GM18867 (cell line): ENCODE measurements at regions not wholly inside any gene's neighbourhood (a gene's known extent, or its start where the extent isn't known, plus 50 kb on each side); places are given as distances from the start of the nearest gene placed in this dataset.

Experiments
- ATAC-seq: cut with Tn5 transposase; IDR thresholded peaks from one replicate; pipeline ENCODE4 v1.9.1; 2021; ENCODE audit warnings: mild to moderate bottlenecking, moderate library complexity; ENCODE audit not compliant: unreplicated experiment

DNA sequence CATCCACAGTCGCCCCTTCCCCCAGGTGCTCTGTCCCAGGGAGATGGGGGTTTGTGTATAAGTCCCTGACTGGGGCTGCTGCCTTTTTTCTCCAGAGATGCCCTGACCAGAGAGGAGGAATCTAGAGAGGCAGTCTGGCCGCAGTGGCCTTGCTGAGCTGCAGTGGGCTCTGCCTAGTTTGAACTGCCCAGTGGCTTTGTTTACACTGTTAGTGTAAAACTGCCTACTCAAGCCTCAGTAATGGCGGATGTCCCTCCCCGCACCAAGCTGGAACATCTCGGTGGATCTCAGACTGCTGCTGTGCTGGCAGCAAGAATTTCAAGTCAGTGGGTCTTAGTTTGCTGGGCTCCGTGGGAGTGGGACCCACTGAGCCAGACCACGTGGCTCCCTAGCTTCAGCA, 102.6 kb upstream of the GIMD1 start:
- ATAC-seq: no peak

DNA sequence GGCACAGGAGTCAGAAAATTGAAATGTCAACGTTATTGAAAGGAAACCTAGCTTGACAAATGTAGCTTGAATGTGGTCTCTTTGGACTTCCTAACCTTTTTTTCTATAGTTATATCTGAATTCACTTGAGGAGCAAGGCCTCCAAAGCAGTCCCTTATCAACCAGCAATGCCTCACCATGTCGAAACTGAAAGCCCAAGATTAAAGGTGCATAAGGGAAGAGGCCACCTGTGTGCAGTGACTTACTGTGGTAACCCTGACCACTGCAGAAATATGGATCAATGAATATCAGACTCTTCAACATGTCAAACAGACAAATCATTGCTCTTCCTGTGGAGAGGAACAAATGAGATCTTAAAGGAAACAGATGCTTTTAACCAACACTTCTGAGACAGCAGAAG, 95.0 kb upstream of the GIMD1 start:
- ATAC-seq: no peak

DNA sequence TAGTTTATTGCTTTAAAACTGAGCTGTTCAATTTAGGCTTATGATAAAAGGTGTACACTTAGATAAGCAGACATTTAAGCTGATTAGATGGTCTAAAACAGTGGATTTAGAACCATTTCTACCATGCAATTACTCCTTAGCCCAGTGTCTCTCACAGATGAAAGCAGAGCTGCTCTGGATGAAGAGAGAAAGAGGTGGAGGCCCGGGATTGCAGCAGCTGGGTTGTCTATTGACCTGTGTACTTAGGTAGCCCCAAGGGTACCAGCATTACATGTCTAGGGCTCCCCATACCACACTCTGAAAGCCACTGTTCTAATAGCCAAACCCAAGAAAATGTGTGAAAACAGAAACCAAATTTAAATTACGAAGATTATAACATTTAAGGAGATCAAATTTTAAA, 86.0 kb upstream of the GIMD1 start:
- ATAC-seq: no peak

DNA sequence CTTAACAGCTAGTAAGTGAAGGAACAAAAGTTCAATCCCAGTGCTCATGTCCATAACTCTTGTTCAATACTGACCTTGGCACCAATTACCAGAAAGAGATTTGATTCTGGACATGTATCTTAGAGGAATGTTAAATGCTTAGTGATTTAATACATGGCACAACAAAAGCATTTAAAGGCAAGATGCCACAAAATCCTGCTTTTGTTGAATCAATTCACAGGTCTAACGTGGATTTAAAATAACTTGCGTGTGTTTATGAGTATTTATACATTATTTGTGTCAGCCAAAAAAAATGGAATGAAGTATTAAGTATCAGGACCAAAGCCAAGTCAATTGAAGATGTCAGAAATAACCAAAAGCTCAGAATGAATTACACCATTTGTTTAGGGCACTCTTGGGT, 85.4 kb upstream of the GIMD1 start:
- ATAC-seq: no peak

DNA sequence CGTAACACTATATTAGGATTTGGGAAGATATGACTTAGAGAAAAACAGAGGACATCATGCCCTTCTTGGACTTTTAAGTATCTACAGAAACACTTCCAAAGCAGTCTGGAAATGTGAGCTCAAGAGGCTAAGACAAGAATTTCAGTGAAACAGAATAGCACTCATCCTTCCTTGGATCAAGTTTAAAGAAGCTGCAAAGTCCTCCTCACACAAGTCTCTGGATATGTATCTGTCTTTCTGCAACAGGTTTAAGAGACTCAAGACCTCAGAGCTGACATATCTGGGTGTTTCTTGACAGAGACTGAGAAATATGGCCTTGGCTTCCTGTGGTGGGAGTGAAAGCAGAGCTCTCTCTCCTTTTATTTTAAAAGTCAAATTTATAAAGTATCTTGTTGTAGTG, 82.5 kb upstream of the GIMD1 start:
- ATAC-seq: no peak

DNA sequence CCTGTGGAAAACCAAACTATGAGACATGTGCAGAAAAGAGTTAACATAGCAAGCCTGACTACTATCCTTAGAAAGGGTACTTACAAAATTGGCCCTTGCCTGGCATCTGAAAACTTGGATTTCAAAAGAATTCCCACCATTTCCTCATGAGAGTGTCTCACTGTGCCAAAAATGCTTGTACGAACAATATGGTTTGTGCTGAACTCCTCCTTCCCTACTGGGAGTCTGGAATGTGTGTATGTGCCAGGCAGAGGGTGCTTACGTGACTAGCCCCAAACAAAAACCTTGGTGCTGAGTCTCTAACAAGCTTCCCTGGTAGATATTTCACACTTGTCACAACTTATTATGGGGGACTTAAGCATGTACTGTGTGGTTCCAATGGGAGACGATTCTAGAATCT, 81.7 kb upstream of the GIMD1 start:
- no peak for ATAC-seq

DNA sequence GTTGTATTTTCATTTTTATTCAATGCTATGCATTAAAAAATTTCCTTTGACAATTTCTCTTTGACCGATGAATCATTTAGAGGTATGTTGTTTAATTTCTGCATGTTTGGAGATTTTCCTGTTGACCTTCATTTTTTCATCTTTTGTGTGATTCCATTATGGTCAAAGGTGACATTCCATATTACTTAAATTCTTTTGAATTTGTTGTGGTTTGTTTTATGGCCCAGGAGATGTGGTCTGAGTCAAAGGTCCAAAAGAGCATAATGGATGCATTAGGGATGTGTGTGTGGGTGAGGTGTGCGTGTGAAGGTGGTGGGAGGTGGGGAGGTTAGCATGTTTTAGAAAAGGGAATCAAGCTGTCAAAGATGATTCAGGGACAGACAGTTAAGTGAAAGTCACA, 76.0 kb upstream of the GIMD1 start:
- no peak for ATAC-seq

DNA sequence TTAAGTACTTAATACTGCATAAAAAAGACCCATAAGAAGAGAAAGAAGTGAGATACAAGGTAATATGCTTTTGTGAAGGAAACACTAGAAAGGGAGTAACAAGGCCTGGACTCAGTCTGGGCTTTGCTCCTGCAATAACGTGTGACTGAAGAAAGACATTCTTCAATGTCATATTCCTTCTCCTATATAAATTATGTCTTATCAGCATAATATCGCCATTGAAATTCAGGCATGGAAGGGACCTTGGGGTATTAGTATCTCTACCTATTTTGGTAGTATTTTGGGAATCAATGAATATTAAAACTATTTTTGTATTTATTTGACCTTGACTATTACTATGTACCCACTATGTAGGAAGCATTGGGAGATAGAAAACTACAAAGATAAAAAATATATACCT, 62.2 kb upstream of the GIMD1 start:
- no peak for ATAC-seq

DNA sequence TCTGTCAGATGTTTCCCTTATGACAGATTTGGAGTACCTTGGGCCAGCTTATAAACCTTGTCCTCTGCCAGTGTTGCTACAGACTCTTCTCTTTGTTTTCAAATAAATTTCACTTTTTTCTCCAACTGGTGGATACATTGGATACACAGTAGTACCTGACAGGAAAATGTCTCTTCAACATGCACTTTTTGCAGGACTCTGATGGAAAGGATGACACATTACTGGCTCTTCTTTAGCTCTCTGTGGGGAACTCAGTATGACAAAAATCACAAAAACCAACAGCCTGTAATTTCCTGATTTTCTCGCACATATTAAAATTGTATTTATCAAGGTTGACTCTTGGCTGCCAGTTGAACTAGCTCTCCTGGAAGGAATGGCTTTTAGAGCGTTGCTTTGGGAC, 61.3 kb upstream of the GIMD1 start:
- ATAC-seq: no peak

DNA sequence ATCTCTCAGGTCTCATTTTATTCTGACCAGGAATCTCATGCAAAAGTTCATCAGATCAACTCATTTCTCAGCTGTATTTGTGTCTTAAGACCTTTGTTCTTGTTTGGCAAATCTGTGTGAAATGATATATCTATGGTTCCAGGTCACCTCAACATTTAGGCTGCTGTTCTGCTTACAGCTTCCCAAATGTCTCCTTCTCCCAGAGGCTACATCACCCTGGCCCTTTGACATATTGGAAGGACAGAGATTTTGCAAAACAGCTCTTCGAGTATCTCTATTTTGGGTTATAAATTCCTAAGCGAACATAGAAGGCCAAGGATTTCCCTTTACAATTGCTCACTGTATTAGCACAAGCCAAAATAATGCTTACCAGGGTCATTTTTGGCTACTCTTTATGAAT, 57.5 kb upstream of the GIMD1 start:
- no peak for ATAC-seq

DNA sequence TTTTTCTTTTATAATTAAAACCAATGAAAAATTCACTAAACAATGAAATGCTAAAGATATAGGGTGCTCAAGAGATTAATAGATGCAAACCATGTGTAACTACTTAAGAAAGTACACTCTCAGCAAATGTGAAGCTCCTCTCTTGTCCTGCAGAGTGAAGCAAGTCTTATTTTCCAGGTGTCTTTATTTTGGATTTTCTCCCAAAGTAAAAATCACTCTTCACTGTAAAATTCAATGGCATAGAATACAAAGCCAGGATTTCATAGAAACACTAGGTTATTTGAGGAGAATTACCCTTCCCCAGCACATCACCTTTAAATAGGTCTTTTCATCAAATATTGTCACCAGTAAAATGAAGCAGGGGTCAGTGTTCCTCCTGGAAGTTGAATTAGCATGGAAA, 57.0 kb upstream of the GIMD1 start:
- ATAC-seq: no peak

DNA sequence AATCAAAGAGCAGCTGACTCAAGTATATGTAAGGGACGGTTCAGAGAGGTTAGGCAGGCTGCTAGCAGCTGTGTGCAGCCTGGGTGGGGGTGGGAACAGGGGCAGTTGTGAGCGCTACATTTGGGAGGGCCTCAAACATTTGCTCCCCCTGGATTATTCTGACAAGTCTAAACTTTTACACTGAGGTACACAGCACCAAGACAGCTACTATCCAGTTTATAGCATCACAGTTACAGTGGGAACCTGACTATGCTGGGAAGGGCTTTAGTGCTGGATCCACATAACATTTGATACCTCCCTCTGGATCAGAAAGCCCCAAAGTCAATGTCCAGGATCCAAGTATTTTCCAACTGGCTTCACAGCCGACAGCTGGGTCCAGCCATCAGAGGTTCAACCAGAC, 55.8 kb upstream of the GIMD1 start:
- no peak for ATAC-seq

DNA sequence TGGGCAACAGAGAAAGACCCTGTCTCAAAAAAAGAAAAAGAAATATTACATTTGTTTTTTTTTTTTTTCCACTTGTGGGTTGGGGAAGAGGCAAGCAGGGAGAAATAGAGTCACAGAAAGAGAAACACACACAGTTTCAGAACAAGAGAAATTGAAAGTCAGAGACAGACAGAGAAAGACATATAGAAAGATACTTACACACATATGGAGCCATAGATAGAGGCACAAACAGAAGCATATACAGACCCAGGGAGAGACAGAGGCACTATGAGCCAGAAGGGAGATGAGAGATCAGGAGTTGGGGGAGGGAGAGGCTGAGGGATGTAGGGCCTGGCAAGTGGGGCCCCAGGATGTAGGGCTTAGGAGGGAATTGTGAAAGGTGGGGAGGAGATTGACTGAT, 55.2 kb upstream of the GIMD1 start:
- ATAC-seq: peak; percentile 40

DNA sequence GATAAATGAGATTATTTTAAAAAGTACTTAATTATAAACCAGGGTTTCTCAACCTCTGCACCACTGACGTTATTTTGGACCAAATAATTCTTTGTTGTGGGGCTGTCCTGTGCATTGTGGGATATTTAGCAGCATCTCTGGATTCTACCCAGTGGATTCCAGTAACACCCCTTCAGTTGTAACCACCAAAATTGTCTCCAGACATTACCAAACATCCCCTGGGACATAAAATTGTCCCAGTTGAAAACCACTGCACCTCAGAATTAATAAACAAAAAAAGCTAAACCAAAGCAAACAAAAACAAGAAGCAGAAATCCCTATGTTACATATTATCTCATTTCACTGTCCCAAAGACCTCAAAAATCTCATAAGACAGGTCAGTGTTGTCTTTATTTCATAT, 54.2 kb upstream of the GIMD1 start:
- ATAC-seq: no peak

DNA sequence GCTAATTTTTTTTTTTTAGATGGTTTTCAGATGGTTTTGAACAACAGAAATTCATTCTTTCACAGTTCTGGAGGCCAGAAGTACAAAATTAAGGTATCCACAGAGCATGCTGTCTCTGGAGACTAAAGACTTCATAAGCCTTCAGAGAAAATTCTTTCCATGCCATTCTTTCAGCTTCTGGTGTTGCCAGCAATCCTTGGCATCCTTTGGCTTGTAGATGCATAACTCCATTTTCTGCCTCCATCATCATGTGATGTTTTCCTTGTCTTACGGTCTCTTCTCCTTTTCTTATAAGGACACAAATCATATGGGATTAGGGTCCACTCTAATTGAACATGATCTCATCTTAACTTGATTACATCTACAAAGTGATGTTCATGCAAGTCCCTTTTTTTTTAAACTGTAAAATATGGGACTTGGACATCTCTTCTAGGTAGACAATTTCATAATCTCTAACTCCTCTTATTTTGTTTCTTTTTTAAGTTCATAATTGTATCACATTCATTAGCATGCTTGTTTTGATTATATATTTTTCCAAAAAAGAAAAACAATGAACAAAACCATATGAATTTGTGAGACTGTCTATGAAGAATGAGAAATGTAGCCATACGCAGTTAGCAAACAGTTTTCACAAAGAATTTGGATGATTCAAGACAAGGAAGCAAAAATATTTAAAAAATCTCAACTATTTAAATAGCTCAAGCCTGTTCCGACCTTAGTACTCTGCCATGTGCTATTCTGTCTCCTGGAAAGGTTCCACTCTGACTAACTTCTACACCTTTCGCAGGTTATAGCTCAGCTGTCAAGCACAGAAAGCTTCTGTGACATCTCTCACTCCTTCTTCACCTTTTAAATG, 53.1 kb upstream of the GIMD1 start:
- ATAC-seq: no peak

DNA sequence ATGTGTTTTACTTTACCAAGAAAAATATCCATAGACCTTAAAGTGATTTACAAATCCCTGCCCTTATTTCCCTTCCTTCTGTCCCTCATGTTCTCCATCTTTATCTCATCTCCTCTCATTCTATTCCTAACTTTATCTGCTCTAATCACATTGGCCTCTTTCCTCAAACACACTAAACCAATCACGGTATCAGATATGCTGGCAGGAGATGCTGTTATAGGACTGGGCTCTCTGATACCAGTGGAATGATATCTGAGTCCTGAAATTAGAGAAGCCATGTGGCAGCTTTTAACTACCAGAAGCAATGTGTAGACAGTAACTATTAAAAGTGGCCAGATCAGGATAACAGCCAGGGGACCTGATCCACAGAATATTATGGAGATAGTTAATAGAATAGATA, 49.9 kb upstream of the GIMD1 start:
- ATAC-seq: no peak
